OCI-LY3 (cell line): ENCODE measurements at regions not wholly inside any gene's neighbourhood (a gene's known extent, or its start where the extent isn't known, plus 50 kb on each side); places are given as distances from the start of the nearest gene placed in this dataset.

Experiments used
- CTCF ChIP-seq: fragments of 200-600, 300-600 bp; sonication (generic); IDR thresholded peaks from 2 replicates; pipeline ENCODE4 v1.5.1; 2014; ENCODE audit warnings: antibody characterized with exemption, low read length, low read depth
- EZH2phosphoT487 ChIP-seq: fragments of 200-600 bp; shearing (Covaris generic); IDR thresholded peaks from 2 replicates; pipeline ENCODE4 v1.6.1; 2018; ENCODE audit warnings: antibody characterized with exemption, mixed run types, low read depth

- TF ChIP-seq CTCF (no peak), EZH2phosphoT487 (no peak)
Measured at GRCh38 chr12:115801871-115802270, 475.6 kb downstream of the MED13L start.
